ENCODE measurements at regions not wholly inside any gene's neighbourhood (a gene's known extent, or its start where the extent isn't known, plus 50 kb on each side); places are given as distances from the start of the nearest gene placed in this dataset.

GRCh38 chr6:170207586-170208181 is 83.2 kb downstream of the DLL1 start:
- TF ChIP-seq NFYB (CRISPR knock-in tag; conservative IDR thresholded peaks at IDR 0.05; ENCODE audit: low read depth) (no peak), ZNF416 (CRISPR knock-in tag; IDR thresholded peaks at IDR 0.05) (no peak), CTCF (IDR thresholded peaks at IDR 0.05) (no peak), MYBL2 (CRISPR knock-in tag; IDR thresholded peaks at IDR 0.05) (no peak), FOXK1 (CRISPR knock-in tag; IDR thresholded peaks at IDR 0.05) (no peak), MXD4 (CRISPR knock-in tag; IDR thresholded peaks at IDR 0.05; ENCODE audit: borderline replicate concordance) (no peak), ARID4B (CRISPR knock-in tag; IDR thresholded peaks at IDR 0.05; ENCODE audit: borderline replicate concordance) (no peak), NR2C2 (CRISPR knock-in tag; IDR thresholded peaks at IDR 0.05) (no peak), ZBTB21 (CRISPR knock-in tag; IDR thresholded peaks at IDR 0.05; ENCODE audit: borderline replicate concordance) (no peak), NR1H2 (CRISPR knock-in tag; IDR thresholded peaks at IDR 0.05) (no peak), ELF4 (CRISPR knock-in tag; IDR thresholded peaks at IDR 0.05; ENCODE audit: low read depth) (no peak), AFF4 (CRISPR knock-in tag; IDR thresholded peaks at IDR 0.05; ENCODE audit: borderline replicate concordance) (no peak), ZBTB43 (CRISPR knock-in tag; IDR thresholded peaks at IDR 0.05) (no peak)

Measured in WTC11 (cell line).